ENCODE measurements at regions not wholly inside any gene's neighbourhood (a gene's known extent, or its start where the extent isn't known, plus 50 kb on each side); places are given as distances from the start of the nearest gene placed in this dataset.

- no peaks in the 10 kb centered on the region for H3K27me3 ChIP-seq (ENCODE audit: insufficient read depth, low read length)
- H3K27ac ChIP-seq (ENCODE audit: low read depth, low read length) = no peak overlapping the region
- H3K4me3 ChIP-seq (ENCODE audit: low read depth, low read length) = no peak overlapping the region
- H3K79me2 ChIP-seq (ENCODE audit: control insufficient read depth, insufficient read depth, low read length, unreplicated experiment) = no peaks in the 10 kb centered on the region
- H3K4me1 ChIP-seq (ENCODE audit: control insufficient read depth, insufficient read depth, low read length, unreplicated experiment) = no peaks in the 10 kb centered on the region
- no peak overlapping the region for H2AFZ ChIP-seq (ENCODE audit: low read length, unreplicated experiment)
- no peaks in the 10 kb centered on the region for H3K36me3 ChIP-seq (ENCODE audit: insufficient read depth, low read length)
Observed at GRCh38 chr2:220670511-220670910, 901.6 kb downstream of the EPHA4 start.

GRCh38 chr2:220673151-220673874 lies 898.8 kb downstream of the EPHA4 start:
- Histone ChIP-seq H3K27me3 (ENCODE audit: insufficient read depth, low read length) (no peaks in the 10 kb centered on the region), H3K4me1 (ENCODE audit: control insufficient read depth, insufficient read depth, low read length, unreplicated experiment) (no peaks in the 10 kb centered on the region), H2AFZ (ENCODE audit: low read length, unreplicated experiment) (no peak overlapping the region)

DNA sequence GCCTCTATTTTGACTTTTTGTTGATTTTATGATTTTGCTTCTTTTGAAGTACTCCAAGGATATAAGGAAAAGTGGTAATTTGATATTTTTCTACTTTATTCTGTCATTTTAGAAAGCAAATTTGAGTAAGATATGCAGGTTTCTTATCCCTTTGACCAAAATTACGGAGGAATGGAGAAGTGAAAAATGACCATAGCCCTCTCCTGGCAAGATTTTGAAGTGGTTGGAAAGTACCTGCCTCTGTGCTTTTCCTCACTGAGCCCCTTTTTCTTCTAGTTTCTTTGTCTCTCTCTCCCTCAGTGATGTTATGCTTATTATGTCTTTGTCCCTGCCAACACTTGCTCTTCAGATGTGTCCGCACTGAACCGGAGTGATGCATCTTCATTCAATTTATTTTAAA lies 898.1 kb downstream of the EPHA4 start:
- Histone ChIP-seq H2AFZ (ENCODE audit: low read length, unreplicated experiment) (no peak overlapping the region), H3K4me1 (ENCODE audit: control insufficient read depth, insufficient read depth, low read length, unreplicated experiment) (no peaks in the 10 kb centered on the region), H3K27ac (ENCODE audit: low read depth, low read length) (no peak overlapping the region), H3K79me2 (ENCODE audit: control insufficient read depth, insufficient read depth, low read length, unreplicated experiment) (no peaks in the 10 kb centered on the region), H3K36me3 (ENCODE audit: insufficient read depth, low read length) (no peaks in the 10 kb centered on the region), H3K4me3 (ENCODE audit: low read depth, low read length) (no peak overlapping the region), H3K27me3 (ENCODE audit: insufficient read depth, low read length) (no peaks in the 10 kb centered on the region)

More at GRCh38 chr2:220673151-220673874, 898.8 kb downstream of the EPHA4 start:
- Histone ChIP-seq H3K4me3 (ENCODE audit: low read depth, low read length) (no peak overlapping the region), H3K27ac (ENCODE audit: low read depth, low read length) (no peak overlapping the region), H3K36me3 (ENCODE audit: insufficient read depth, low read length) (no peaks in the 10 kb centered on the region), H3K79me2 (ENCODE audit: control insufficient read depth, insufficient read depth, low read length, unreplicated experiment) (no peaks in the 10 kb centered on the region)

DNA sequence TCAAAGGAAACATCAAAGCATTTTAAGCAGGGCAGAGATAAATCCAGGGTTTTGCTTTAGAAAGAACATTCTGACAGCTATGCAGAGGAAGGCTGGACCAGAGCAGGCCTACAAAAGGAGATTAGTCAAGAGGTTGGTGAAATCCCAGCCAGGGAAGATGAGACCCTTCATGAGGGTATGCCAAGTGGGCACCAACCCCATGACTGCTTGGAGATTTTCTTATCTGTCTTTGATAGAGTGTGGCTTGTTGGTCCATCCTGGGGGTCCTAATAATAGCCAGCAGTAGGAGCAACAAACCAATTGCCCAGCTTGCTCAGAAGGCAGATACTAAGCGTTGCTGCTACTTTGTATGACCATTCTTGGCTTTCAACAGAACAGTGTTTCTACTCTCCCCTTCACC lies 895.4 kb downstream of the EPHA4 start:
- Histone ChIP-seq H3K4me3 (ENCODE audit: low read depth, low read length) (no peak overlapping the region), H3K27ac (ENCODE audit: low read depth, low read length) (no peak overlapping the region), H3K36me3 (ENCODE audit: insufficient read depth, low read length) (no peaks in the 10 kb centered on the region), H3K27me3 (ENCODE audit: insufficient read depth, low read length) (no peaks in the 10 kb centered on the region), H3K79me2 (ENCODE audit: control insufficient read depth, insufficient read depth, low read length, unreplicated experiment) (no peaks in the 10 kb centered on the region), H3K4me1 (ENCODE audit: control insufficient read depth, insufficient read depth, low read length, unreplicated experiment) (no peaks in the 10 kb centered on the region), H2AFZ (ENCODE audit: low read length, unreplicated experiment) (no peak overlapping the region)

- Histone ChIP-seq H3K4me1 (ENCODE audit: control insufficient read depth, insufficient read depth, low read length, unreplicated experiment) (no peaks in the 10 kb centered on the region), H3K27me3 (ENCODE audit: insufficient read depth, low read length) (no peaks in the 10 kb centered on the region), H3K4me3 (ENCODE audit: low read depth, low read length) (no peak overlapping the region), H3K79me2 (ENCODE audit: control insufficient read depth, insufficient read depth, low read length, unreplicated experiment) (no peaks in the 10 kb centered on the region), H2AFZ (ENCODE audit: low read length, unreplicated experiment) (no peak overlapping the region), H3K27ac (ENCODE audit: low read depth, low read length) (no peak overlapping the region), H3K36me3 (ENCODE audit: insufficient read depth, low read length) (no peaks in the 10 kb centered on the region)
Observed at GRCh38 chr2:220678943-220679342, 893.2 kb downstream of the EPHA4 start.

GRCh38 chr2:220682616-220683015 lies 889.5 kb downstream of the EPHA4 start:
- no peaks in the 10 kb centered on the region for H3K4me1 ChIP-seq (ENCODE audit: control insufficient read depth, insufficient read depth, low read length, unreplicated experiment)
- H3K79me2 ChIP-seq (ENCODE audit: control insufficient read depth, insufficient read depth, low read length, unreplicated experiment) = no peaks in the 10 kb centered on the region
- H3K27ac ChIP-seq (ENCODE audit: low read depth, low read length) = no peak overlapping the region
- H2AFZ ChIP-seq (ENCODE audit: low read length, unreplicated experiment) = no peak overlapping the region
- H3K4me3 ChIP-seq (ENCODE audit: low read depth, low read length) = no peak overlapping the region
- H3K36me3 ChIP-seq (ENCODE audit: insufficient read depth, low read length) = no peaks in the 10 kb centered on the region
- no peaks in the 10 kb centered on the region for H3K27me3 ChIP-seq (ENCODE audit: insufficient read depth, low read length)

- H3K27me3 ChIP-seq (ENCODE audit: insufficient read depth, low read length) = no peaks in the 10 kb centered on the region
- H3K27ac ChIP-seq (ENCODE audit: low read depth, low read length) = no peak overlapping the region
- H3K4me3 ChIP-seq (ENCODE audit: low read depth, low read length) = no peak overlapping the region
- H3K79me2 ChIP-seq (ENCODE audit: control insufficient read depth, insufficient read depth, low read length, unreplicated experiment) = no peaks in the 10 kb centered on the region
- H3K4me1 ChIP-seq (ENCODE audit: control insufficient read depth, insufficient read depth, low read length, unreplicated experiment) = no peaks in the 10 kb centered on the region
- H2AFZ ChIP-seq (ENCODE audit: low read length, unreplicated experiment) = no peak overlapping the region
- H3K36me3 ChIP-seq (ENCODE audit: insufficient read depth, low read length) = no peaks in the 10 kb centered on the region
Observed at GRCh38 chr2:220684099-220684498, 888.0 kb downstream of the EPHA4 start.

GRCh38 chr2:220687231-220687843 lies 884.8 kb downstream of the EPHA4 start:
- Histone ChIP-seq H3K36me3 (ENCODE audit: insufficient read depth, low read length) (no peaks in the 10 kb centered on the region), H3K79me2 (ENCODE audit: control insufficient read depth, insufficient read depth, low read length, unreplicated experiment) (no peaks in the 10 kb centered on the region), H3K4me1 (ENCODE audit: control insufficient read depth, insufficient read depth, low read length, unreplicated experiment) (no peaks in the 10 kb centered on the region), H3K27ac (ENCODE audit: low read depth, low read length) (no peak overlapping the region), H3K4me3 (ENCODE audit: low read depth, low read length) (no peak overlapping the region), H2AFZ (ENCODE audit: low read length, unreplicated experiment) (no peak overlapping the region), H3K27me3 (ENCODE audit: insufficient read depth, low read length) (no peaks in the 10 kb centered on the region)

DNA sequence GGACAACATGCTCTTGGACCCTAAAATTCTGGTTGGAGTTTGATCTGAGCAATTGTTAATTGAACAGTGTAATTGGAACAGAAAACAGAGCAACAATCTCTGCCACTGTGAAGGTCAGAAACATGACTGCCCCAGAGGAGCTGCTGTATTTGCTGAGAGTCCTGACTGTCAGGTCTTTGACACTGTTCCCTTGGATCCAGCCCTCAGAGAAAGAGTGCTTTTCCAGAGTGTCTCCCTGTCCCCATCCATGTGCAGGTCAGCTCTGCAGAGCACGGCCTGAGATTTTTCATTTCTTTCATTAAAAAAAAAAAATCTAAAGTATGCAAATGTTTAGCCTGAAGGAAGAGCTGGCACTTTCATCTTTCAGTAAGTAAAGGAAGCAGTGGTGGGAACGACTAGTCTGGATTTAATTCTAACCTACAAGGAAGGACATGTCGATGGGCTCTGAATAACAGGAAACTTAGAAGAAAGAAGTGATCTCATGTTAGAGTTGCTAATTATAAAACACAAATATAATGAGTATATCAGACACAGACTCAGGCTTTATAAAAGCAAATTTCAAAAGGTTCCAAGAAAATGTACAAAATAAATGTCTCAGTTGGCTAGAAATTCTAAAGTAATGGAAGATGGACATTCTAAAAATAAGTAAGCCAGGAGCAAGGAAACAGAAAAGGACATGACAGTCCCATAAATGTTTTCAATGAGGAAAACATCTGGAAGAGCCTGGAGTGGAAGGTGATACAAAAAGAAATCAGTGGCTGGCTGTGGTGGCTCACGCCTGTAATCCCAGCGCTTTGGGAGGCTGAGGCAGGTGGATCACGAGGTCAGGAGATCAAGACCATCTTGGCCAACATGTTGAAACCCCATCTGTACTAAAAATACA lies 876.5 kb downstream of the EPHA4 start:
- H3K4me3 ChIP-seq (ENCODE audit: low read depth, low read length) = no peak overlapping the region
- no peaks in the 10 kb centered on the region for H3K36me3 ChIP-seq (ENCODE audit: insufficient read depth, low read length)
- H3K27me3 ChIP-seq (ENCODE audit: insufficient read depth, low read length) = no peaks in the 10 kb centered on the region
- no peaks in the 10 kb centered on the region for H3K4me1 ChIP-seq (ENCODE audit: control insufficient read depth, insufficient read depth, low read length, unreplicated experiment)
- H2AFZ ChIP-seq (ENCODE audit: low read length, unreplicated experiment) = no peak overlapping the region
- H3K27ac ChIP-seq (ENCODE audit: low read depth, low read length) = no peak overlapping the region
- H3K79me2 ChIP-seq (ENCODE audit: control insufficient read depth, insufficient read depth, low read length, unreplicated experiment) = no peaks in the 10 kb centered on the region

DNA sequence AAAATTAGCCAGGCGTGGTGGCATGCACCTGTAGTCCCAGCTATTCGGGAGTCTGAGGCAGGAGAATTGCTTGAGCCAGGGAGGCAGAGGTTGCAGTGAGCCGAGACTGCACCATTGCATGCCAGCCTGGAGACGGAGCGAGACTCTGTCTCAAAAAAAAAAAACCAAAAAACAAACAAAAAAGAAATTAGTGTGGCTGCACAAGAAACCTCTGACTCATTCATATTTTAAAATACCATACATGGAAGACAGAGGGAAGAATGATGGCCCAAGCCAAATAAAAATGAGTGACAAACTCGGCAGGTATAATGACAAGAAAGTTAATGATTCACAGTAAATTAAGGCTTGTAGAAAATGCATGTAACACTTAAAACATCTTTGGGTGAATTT lies 875.8 kb downstream of the EPHA4 start:
- H3K4me3 ChIP-seq (ENCODE audit: low read depth, low read length) = no peak overlapping the region
- no peaks in the 10 kb centered on the region for H3K36me3 ChIP-seq (ENCODE audit: insufficient read depth, low read length)
- H3K4me1 ChIP-seq (ENCODE audit: control insufficient read depth, insufficient read depth, low read length, unreplicated experiment) = no peaks in the 10 kb centered on the region
- no peak overlapping the region for H2AFZ ChIP-seq (ENCODE audit: low read length, unreplicated experiment)
- no peaks in the 10 kb centered on the region for H3K79me2 ChIP-seq (ENCODE audit: control insufficient read depth, insufficient read depth, low read length, unreplicated experiment)
- H3K27me3 ChIP-seq (ENCODE audit: insufficient read depth, low read length) = no peaks in the 10 kb centered on the region
- H3K27ac ChIP-seq (ENCODE audit: low read depth, low read length) = no peak overlapping the region
